Hepatocyte (in vitro differentiated cells): ENCODE measurements at regions not wholly inside any gene's neighbourhood (a gene's known extent, or its start where the extent isn't known, plus 50 kb on each side); places are given as distances from the start of the nearest gene placed in this dataset.

Source experiments
- CTCF ChIP-seq: fragments of 200-600 bp; sonication (generic); IDR thresholded peaks from 2 replicates; pipeline ENCODE4 v1.5.1; 2016; ENCODE audit warnings: antibody characterized with exemption, mild to moderate bottlenecking; ENCODE audit not compliant: poor library complexity
- EZH2 ChIP-seq: fragments of 200-600 bp; sonication (generic); IDR thresholded peaks from 2 replicates; pipeline ENCODE4 v1.6.1; 2016; ENCODE audit warnings: antibody characterized with exemption, mild to moderate bottlenecking, borderline replicate concordance
- EZH2phosphoT487 ChIP-seq: fragments of 200-600 bp; sonication (generic); IDR thresholded peaks from one replicate; pipeline ENCODE4 v1.6.1; 2018; ENCODE audit warnings: antibody characterized with exemption, mild to moderate bottlenecking, low read depth, moderate library complexity; ENCODE audit not compliant: unreplicated experiment, severe bottlenecking

GRCh38 chr10:117727421-117727820 is 184.9 kb downstream of the EMX2 start:
- TF ChIP-seq CTCF (no peak), EZH2 (no peak), EZH2phosphoT487 (no peak)
